T47D (cell line): ENCODE measurements at regions not wholly inside any gene's neighbourhood (a gene's known extent, or its start where the extent isn't known, plus 50 kb on each side); places are given as distances from the start of the nearest gene placed in this dataset.
"Not testable (repeated sequence)": the region's sequence is repeated elsewhere in the genome, so short reads cannot be mapped to it uniquely, and the experiment has no call there.

Experiments
- DNase-seq, 2 experiments: peaks; one replicate each; pipeline versions ENCODE4 v3.0.0 to v3.0.0-alpha.2; 2011 to 2012; ENCODE audit warnings: low read depth in 1 of 2, low spot score in 1 of 2
- JUND ChIP-seq: IDR thresholded peaks from 2 replicates; pipeline ENCODE4 v1.6.1; 2012; ENCODE audit warnings: low read depth
- in situ Hi-C: cut with HindIII; loops from 2 replicates; pipeline ENCODE4 v1.10.0; 2016; ENCODE audit warnings: low sequenced_read_pairs, low pct_unique_long_range_greater_than_20kb

- TF ChIP-seq JUND: no peak
- no peak for DNase-seq
- in situ Hi-C loops: no loop called here
Measured at GRCh38 chr17:83183951-83184506, 104.6 kb downstream of the METRNL start.

DNA sequence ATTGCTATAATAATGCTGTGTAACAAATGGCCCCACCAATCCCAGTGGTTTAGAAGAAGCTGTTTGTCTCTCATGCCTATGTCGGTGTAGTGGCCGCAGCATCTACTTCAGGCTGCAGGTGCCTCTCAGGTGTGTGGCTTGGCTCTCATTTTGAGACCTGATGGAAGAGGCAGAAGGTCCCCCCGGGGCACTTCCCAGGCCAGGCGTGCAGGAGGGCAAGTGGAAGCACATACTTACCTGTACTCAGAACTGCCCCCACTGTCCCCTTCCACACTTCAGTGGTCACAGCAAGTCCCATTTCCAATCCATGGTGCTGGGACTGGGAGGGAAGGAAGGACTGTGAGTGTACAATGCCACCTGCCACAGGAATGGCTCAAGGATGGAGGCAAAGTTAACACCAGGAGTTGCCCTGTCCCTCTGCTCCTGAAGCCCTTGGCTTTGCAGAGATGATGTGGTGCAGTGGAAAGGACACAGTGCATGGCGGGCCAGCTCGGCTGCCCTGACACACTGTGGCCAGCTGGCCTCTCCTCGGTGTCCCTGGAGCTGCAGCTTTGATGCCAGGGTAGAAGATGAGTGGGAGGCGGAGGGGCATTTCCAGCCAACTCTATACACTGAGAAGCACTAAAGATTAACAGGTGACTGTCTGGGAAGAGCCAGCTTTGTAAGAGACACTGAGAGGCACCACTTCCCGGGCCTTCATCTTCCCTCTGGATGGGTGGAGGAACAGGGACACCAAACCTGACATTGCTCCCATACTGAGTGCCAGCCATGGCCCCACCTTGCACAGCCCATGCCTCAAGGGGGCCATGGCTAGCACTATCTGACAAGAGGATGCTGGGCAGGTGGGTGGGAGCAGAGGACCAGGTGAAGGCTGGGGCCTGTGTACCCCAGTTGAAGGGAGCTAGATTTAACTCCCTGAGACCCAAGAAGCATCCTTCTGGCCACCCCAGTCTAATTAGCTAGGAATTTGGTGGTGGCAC is 105.9 kb downstream of the METRNL start:
- no peak for DNase-seq
- TF ChIP-seq JUND: no peak
- in situ Hi-C loops: no loop called here

DNA sequence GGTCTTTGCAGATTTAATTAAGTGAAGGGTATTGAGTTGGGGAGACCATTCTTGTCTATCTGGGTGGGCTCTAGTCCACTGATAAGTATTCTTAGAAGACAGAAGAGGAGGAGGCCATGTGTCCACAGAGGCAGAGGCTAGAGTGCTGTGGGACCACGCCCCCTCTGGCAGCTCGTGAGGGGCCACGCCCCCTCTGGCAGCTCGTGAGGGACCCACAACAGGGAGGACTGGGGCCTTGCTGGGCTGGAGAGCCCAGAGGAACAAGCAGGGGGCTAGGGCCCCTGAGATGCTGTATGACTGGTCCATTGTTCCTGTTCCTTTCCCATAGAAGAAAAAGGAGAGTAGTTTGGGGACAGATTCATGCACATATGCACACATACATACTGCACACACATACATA is 106.8 kb downstream of the METRNL start:
- in situ Hi-C loops: no loop called here
- no peak for DNase-seq
- no peak for TF ChIP-seq JUND

DNA sequence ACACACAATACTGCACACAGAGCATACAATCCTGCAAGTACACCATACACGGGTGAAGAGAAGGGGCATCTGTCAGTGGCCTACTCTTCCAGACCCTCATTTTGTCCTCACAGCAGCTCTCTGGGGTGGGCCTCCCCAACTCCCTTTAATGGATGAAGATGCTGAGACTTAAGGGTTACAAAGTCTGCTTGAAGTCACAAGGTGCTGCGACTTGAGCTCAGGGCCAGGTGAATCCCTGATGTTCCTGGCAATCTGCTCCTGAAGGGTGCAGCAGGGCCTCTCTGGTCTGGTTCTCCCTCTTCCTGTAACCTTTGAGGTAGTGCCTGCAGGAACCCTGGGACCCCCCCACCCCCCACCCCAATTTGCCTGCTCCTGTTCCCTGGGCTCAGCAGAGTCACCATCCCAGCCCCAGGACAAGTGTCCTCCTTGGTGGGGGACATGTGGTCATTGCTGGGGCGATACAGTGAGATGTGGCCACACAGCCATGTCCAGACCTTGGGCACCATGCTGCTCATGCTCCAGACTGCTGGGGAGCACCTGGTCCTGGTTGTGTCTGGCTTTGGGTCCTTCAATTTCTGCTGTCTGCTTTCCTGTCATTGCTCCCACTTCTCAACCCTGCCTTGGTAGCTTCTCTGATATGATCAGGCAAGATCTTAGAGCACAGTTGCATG is 107.5 kb downstream of the METRNL start:
- no peak for TF ChIP-seq JUND
- DNase-seq: no peak
- in situ Hi-C loops: no loop called here

DNA sequence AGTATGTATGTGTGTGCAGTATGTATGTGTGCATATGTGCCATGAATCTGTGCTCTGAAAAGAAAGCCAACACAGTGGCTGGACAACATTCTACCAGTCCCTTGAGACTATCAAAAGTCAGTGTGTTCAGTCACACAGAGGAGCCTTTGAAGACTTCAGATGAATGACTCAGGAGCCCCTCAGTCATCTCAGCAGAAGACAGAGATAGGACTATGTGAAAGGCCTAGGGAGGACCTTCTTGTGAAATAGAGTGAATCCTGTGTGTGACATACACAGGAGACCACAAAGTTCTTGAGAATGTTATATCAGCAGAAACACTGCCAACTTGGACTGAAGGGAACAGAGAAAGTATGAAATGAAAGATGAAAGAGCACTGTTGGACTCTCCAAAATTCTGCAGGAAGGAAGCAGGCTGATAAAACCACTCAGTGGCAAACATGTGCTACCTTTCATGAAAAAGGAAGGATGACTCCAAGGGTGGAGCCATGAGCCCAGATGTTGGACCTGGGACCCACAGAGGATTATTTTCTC is 108.4 kb downstream of the METRNL start:
- TF ChIP-seq JUND: no peak
- in situ Hi-C loops: no loop called here
- DNase-seq: no peak

DNA sequence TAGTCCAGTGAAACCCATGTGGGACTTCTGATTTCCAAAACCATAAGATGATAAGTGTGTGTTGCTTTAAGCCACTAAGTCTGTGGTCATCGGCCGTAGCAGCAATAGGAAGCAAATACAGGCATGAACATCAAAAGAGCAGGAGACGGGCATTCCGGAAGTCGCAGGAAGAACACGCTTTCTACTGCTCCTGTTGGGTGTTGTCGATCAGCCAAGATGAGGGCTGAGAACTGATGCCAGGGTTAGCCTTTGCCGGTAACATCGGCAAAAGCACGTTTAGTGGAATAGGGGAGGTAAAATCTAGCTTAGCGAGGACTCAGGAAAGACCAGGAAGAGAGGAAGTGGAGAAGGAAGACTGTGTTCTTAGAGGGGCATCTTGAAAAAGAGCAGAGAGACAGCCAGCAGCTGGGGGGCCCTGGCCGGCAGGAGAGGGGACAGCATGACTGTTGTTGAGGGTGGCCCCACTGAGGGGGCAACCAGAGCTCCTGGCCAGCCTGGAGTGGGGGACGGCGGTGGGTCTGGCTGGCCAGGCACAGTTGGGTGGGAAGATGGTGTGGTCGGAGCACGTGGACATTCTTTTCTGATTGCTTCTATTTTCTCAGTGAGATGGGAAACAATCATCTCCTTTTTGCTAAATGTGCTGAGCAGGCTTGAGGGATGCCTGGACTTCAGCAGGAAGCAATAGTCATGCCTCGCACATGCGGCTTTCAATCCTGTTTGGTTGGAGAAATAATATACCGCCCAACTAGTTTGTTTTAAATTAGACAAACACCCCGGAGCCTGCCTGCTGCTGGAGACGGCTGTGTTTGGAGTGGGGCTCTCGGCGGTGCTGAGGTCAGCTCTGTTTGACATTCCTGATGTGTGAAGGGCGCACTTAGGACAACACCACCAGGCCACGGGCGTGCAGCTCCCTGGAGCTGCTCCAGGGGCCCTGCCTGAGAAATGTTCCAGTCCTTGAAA is 109.9 kb downstream of the METRNL start:
- no peak for TF ChIP-seq JUND
- peak; percentile 84 to 94 for DNase-seq
- in situ Hi-C loops: no loop called here

- no peak for TF ChIP-seq JUND
- no peak for DNase-seq
- in situ Hi-C loops: no loop called here
Measured at GRCh38 chr17:83190004-83190385, 110.6 kb downstream of the METRNL start.

- in situ Hi-C loops: no loop called here
- no peak for DNase-seq
- no peak for TF ChIP-seq JUND
Measured at GRCh38 chr17:83190601-83191387, 111.4 kb downstream of the METRNL start.

GRCh38 chr17:83191388-83192160 is 112.2 kb downstream of the METRNL start:
- in situ Hi-C loops: no loop called here
- DNase-seq: peak in 1 of 2 experiments; percentile 79
- no peak for TF ChIP-seq JUND

DNA sequence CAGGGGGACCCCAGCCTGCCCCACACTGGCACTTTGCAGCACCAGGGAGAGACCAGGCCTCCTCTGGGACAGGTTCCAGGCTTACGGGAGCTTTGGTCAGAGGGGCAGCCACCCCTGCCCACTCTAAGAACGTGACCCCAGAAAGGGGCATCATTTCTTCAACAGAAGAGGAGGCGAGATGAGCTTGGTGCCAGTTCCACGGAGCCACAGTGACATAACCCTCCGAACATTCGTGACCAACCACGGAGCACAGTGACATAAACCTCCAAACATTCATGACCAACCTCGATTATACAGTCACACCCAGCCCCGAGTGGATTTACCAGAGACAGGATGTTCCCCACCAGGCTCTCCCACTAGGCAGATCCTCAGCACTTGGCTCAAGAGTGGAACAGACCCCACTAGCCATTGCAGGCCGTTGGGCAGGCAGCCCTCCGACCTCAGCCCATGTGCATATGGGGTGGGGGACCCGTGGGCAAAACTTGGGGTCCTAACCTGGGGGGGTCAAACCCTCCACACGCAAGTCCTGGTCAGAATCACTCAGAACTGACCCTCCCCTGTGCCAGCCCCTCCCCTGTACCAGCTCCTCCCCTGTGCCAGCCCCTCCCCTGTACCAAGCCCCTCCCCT is 112.9 kb downstream of the METRNL start:
- peak in 1 of 2 experiments; percentile 45 for DNase-seq
- no peak for TF ChIP-seq JUND
- in situ Hi-C loops: no loop called here

DNA sequence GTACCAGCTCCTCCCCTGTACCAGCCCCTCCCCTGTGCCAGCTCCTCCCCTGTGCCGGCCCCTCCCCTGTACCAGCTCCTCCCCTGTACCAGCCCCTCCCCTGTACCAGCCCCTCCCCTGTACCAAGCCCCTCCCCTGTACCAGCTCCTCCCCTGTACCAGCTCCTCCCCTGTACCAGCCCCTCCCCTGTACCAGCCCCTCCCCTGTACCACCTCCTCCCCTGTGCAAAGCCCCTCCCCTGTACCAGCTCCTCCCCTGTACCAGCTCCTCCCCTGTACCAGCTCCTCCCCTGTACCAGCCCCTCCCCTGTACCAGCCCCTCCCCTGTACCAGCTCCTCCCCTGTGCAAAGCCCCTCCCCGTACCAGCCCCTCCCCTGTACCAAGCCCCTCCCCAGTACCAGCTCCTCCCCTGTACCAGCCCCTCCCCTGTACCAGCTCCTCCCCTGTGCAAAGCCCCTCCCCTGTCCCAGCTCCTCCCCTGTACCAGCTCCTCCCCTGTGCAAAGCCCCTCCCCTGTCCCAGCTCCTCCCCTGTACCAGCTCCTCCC is 113.5 kb downstream of the METRNL start:
- DNase-seq: peak in 1 of 2 experiments; percentile 90
- in situ Hi-C loops: not testable (repeated sequence)
